ENCODE measurements at regions not wholly inside any gene's neighbourhood (a gene's known extent, or its start where the extent isn't known, plus 50 kb on each side); places are given as distances from the start of the nearest gene placed in this dataset.

- no peak for TF ChIP-seq CTCF (IDR thresholded peaks at IDR 0.05; ENCODE audit: poor library complexity)
- TF ChIP-seq EZH2 (IDR thresholded peaks at IDR 0.05; ENCODE audit: borderline replicate concordance), result no peak
These were observed 822.5 kb upstream of the SLITRK5 start for GRCh38 chr13:86848716-86849115.

Data from hepatocyte (in vitro differentiated cells).